Suprapubic skin (tissue), 4 donors: ENCODE measurements at regions not wholly inside any gene's neighbourhood (a gene's known extent, or its start where the extent isn't known, plus 50 kb on each side); places are given as distances from the start of the nearest gene placed in this dataset.

Experiments used
- DNase-seq, 2 donors: peaks; one replicate each; pipeline ENCODE4 v3.0.0-alpha.2; 2019; ENCODE audit warnings: low spot score in 2 of 2
- H3K27ac ChIP-seq: fragments of 200-600 bp; sonication (generic); one replicate; pipeline ENCODE4 v1.5.1; 2019
- H3K27me3 ChIP-seq: fragments of 200-600 bp; sonication (generic); one replicate; pipeline ENCODE4 v1.5.1; 2019
- H3K36me3 ChIP-seq: fragments of 200-600 bp; sonication (generic); one replicate; pipeline ENCODE4 v1.5.1; 2019
- H3K4me1 ChIP-seq: fragments of 200-600 bp; sonication (generic); one replicate; pipeline ENCODE4 v1.5.1; 2019
- H3K4me3 ChIP-seq: fragments of 200-600 bp; sonication (generic); one replicate; pipeline ENCODE4 v1.5.1; 2019; ENCODE audit warnings: mild to moderate bottlenecking
- H3K9me3 ChIP-seq: fragments of 200-600 bp; sonication (generic); one replicate; pipeline ENCODE4 v1.5.1; 2019
- EP300 ChIP-seq: sonication (generic); formaldehyde crosslinking; IDR thresholded peaks from one replicate; pipeline ENCODE4 v1.6.1; 2017; ENCODE audit warnings: antibody characterized with exemption
- POLR2A ChIP-seq, 2 donors: fragments of 450-650 bp; IDR thresholded peaks; one replicate each; pipeline ENCODE4 v1.6.1; 2017; ENCODE audit warnings: antibody characterized with exemption in 2 of 2, mild to moderate bottlenecking in 2 of 2, moderate library complexity in 2 of 2
- POLR2AphosphoS5 ChIP-seq, 3 donors: sonication (generic); formaldehyde crosslinking; IDR thresholded peaks; one replicate each; pipeline ENCODE4 v1.6.1; 2017; ENCODE audit warnings: antibody characterized with exemption in 3 of 3
- WGBS: methylation state at CpG from one replicate; pipeline ENCODE4 v1.1.5; 2018; 5-methylcytosine and 5-hydroxymethylcytosine counted together
- TF ChIP-seq, protein P1 (sequence below), 2 donors: fragments of 200-600 bp in 1 of 2; fragments of 450-650 bp in 1 of 2; sonication (generic) in 1 of 2; IDR thresholded peaks; one replicate each; pipeline ENCODE4 v1.5.1; 2016 to 2019; ENCODE audit warnings: antibody characterized with exemption in 2 of 2, mild to moderate bottlenecking in 1 of 2, moderate library complexity in 1 of 2

DNA sequence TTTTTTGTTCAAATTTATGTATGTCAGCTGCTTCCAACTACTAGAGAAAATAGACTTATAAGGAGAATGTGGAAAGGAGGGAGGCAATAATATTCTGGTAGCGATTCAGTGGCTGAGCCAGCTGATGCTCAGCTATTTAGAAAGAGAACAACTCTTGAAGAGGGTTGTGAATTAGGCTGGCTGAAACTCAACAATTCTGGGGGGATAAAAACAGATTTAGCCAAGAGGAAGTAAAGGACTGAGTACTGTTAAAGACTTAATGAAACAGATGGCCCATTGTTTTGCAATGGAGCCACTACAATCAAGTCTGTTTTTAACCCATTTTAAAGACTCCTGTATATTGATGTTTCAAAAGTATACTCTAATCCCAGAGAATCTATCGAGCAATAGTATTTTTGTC is 1058.9 kb downstream of the C4orf33 start:
- WGBS = 66% methylated on average over 2 of the region's 2 CpGs
- no peaks in the 10 kb centered on the region for H3K9me3 ChIP-seq
- H3K36me3 ChIP-seq = no peaks in the 10 kb centered on the region
- TF ChIP-seq POLR2AphosphoS5 (IDR thresholded peaks at IDR 0.05) (no peak), POLR2A (IDR thresholded peaks at IDR 0.05) (no peak), EP300 (no peak)
- TF ChIP-seq, protein P1, sequence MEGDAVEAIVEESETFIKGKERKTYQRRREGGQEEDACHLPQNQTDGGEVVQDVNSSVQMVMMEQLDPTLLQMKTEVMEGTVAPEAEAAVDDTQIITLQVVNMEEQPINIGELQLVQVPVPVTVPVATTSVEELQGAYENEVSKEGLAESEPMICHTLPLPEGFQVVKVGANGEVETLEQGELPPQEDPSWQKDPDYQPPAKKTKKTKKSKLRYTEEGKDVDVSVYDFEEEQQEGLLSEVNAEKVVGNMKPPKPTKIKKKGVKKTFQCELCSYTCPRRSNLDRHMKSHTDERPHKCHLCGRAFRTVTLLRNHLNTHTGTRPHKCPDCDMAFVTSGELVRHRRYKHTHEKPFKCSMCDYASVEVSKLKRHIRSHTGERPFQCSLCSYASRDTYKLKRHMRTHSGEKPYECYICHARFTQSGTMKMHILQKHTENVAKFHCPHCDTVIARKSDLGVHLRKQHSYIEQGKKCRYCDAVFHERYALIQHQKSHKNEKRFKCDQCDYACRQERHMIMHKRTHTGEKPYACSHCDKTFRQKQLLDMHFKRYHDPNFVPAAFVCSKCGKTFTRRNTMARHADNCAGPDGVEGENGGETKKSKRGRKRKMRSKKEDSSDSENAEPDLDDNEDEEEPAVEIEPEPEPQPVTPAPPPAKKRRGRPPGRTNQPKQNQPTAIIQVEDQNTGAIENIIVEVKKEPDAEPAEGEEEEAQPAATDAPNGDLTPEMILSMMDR (IDR thresholded peaks at IDR 0.05) = no peak
- H3K27ac ChIP-seq = no peak overlapping the region
- H3K4me3 ChIP-seq = no peak overlapping the region
- H3K27me3 ChIP-seq = no peaks in the 10 kb centered on the region
- H3K4me1 ChIP-seq = no peaks in the 10 kb centered on the region
- DNase-seq = no peak

DNA sequence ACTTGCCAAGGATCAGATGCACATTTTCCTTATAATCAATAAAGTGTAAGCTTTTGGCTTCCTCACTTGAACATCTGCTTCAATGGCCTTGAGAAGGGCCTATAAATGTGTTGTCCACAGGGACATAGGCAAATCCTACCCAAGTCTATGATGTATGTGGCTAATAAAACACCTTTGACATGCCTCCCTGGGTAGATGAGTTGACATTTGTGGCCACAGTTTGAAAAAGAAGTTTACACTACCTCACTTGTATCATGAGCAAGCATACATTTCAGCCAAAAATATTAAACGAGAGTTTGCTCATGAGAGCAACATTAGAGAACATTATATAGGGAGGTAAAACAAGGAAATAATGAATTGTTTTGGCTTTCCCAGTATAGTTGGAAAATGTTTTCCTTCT is 1067.7 kb downstream of the C4orf33 start:
- 83% methylated on average over 1 of the region's 1 CpG for WGBS

DNA sequence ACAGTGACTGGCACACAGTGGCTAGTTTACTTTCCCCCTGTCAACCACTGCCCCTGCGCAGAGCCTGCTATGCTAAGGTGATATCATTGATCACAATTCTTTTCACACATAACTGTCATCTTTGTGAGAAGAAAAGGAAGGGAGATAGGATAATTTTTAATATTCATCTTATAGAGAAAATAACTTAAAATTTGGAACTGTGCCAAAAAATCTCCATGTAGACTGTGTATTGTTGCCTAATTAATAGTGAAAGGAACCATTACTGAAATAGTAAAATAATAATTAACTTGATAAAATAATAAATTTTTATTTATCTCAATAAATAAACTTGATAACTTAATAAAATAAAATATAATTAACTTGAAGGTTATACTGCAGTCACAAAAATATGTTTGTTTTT is 1069.4 kb downstream of the C4orf33 start:
- TF ChIP-seq, protein P1 (IDR thresholded peaks at IDR 0.05) = no peak
- TF ChIP-seq EP300 = no peak
- TF ChIP-seq POLR2AphosphoS5 (IDR thresholded peaks at IDR 0.05) = no peak
- no peak for TF ChIP-seq POLR2A (IDR thresholded peaks at IDR 0.05)
- Histone ChIP-seq H3K27me3 (no peaks in the 10 kb centered on the region), H3K4me3 (no peak overlapping the region), H3K9me3 (no peaks in the 10 kb centered on the region), H3K4me1 (no peaks in the 10 kb centered on the region), H3K36me3 (no peaks in the 10 kb centered on the region), H3K27ac (no peak overlapping the region)
- 100% methylated on average over 1 of the region's 1 CpG for WGBS
- no peak for DNase-seq

More for the DNA sequence above, 1067.7 kb downstream of the C4orf33 start:
- no peak for TF ChIP-seq POLR2AphosphoS5 (IDR thresholded peaks at IDR 0.05)
- no peak for TF ChIP-seq EP300
- no peak for TF ChIP-seq POLR2A (IDR thresholded peaks at IDR 0.05)
- TF ChIP-seq, protein P1 (IDR thresholded peaks at IDR 0.05) = no peak
- no peaks in the 10 kb centered on the region for H3K9me3 ChIP-seq
- H3K4me1 ChIP-seq = no peaks in the 10 kb centered on the region
- no peaks in the 10 kb centered on the region for H3K36me3 ChIP-seq
- no peak overlapping the region for H3K27ac ChIP-seq
- H3K4me3 ChIP-seq = no peak overlapping the region
- DNase-seq = no peak
- no peaks in the 10 kb centered on the region for H3K27me3 ChIP-seq

DNA sequence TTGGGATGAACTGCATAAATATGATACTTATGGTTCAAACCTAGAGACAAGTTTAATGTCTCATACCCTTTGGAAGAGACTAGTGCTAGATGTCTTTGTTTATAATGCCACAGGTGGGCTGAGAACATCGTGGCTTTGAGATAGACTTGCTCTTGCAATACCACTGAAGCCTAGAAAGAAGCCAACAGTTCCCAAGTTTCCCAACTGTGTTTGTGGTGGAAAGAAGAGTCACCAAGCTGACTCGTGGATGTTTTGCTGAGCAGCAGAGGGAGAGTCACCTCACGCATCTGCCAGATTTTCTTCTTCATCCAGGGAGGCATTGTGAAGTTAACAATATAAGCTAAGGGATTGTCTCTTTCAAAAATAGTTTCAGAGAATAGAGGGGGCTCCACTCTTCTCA is 1076.2 kb downstream of the C4orf33 start:
- Histone ChIP-seq H3K36me3 (no peaks in the 10 kb centered on the region), H3K4me3 (no peak overlapping the region), H3K4me1 (no peaks in the 10 kb centered on the region), H3K27me3 (no peaks in the 10 kb centered on the region), H3K9me3 (no peaks in the 10 kb centered on the region), H3K27ac (no peak overlapping the region)
- TF ChIP-seq, protein P1 (IDR thresholded peaks at IDR 0.05) = no peak
- TF ChIP-seq EP300 (no peak), POLR2AphosphoS5 (IDR thresholded peaks at IDR 0.05) (no peak)
- DNase-seq = no peak
- WGBS = 41% methylated on average over 3 of the region's 3 CpGs

DNA sequence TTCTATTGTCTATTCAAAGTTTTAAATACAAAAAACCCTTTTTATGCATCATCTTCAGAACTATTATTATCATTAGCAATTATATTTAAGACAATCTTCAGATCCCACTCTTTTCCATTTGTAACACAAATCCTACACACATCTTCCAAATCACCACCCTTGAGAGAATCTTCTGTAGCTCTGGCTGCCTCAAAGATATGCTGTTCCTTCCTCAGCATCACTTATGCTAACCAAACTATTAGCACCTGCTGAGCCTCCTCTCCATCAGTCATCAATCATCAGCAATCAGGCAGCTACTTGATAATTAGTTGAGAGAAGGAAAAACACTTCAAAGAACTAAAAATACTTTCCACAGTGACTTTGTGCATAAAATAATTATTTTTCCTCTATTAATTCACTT is 1082.2 kb downstream of the C4orf33 start:
- Histone ChIP-seq H3K9me3 (no peaks in the 10 kb centered on the region), H3K4me3 (no peak overlapping the region), H3K36me3 (no peaks in the 10 kb centered on the region), H3K27me3 (no peaks in the 10 kb centered on the region), H3K27ac (no peak overlapping the region), H3K4me1 (no peaks in the 10 kb centered on the region)
- TF ChIP-seq, protein P1 (IDR thresholded peaks at IDR 0.05) = no peak
- DNase-seq = no peak
